ENCODE measurements at regions not wholly inside any gene's neighbourhood (a gene's known extent, or its start where the extent isn't known, plus 50 kb on each side); places are given as distances from the start of the nearest gene placed in this dataset.

DNA sequence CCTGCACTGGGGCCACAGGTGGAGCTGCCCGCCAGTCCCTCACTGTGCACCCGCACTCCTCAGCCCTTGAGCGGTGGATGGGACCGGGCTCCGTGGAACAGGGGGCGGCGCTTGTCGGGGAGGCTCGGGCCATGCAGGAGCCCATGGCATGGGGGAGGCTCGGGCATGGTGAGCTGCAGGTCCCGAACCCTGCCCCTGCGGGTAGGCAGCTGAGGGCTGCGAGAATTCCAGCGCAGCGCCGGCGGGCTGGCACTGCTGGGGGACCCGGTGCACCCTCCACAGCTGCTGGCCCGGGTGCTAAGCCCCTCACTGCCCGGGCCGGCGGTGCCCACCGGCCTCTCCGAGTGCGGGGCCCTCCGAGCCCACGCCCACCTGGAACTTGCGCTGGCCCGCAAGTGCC is 877.5 kb upstream of the PCDH9 start:
- TF ChIP-seq TOX (CRISPR knock-in tag; IDR thresholded peaks at IDR 0.05; ENCODE audit: borderline replicate concordance) (no peak), ZFP30 (CRISPR knock-in tag; IDR thresholded peaks at IDR 0.05) (no peak), BACH2 (CRISPR knock-in tag; IDR thresholded peaks at IDR 0.05; ENCODE audit: borderline replicate concordance) (no peak), ARNTL (CRISPR knock-in tag; IDR thresholded peaks at IDR 0.05; ENCODE audit: borderline replicate concordance, low read depth) (no peak), CREB5 (CRISPR knock-in tag; IDR thresholded peaks at IDR 0.05; ENCODE audit: low read depth) (no peak), CSRNP3 (CRISPR knock-in tag; IDR thresholded peaks at IDR 0.05) (no peak), RARB (CRISPR knock-in tag; IDR thresholded peaks at IDR 0.05) (no peak), ZFP3 (CRISPR knock-in tag; IDR thresholded peaks at IDR 0.05) (no peak), TCF4 (CRISPR knock-in tag; IDR thresholded peaks at IDR 0.05; ENCODE audit: borderline replicate concordance) (no peak), PATZ1 (CRISPR knock-in tag; IDR thresholded peaks at IDR 0.05; ENCODE audit: borderline replicate concordance) (no peak), ESRRG (CRISPR knock-in tag; IDR thresholded peaks at IDR 0.05) (no peak)
